Ecto neural progenitor cell (in vitro differentiated cells): ENCODE measurements at regions not wholly inside any gene's neighbourhood (a gene's known extent, or its start where the extent isn't known, plus 50 kb on each side); places are given as distances from the start of the nearest gene placed in this dataset.
A peak's percentile ranks its signal among the peaks of the same experiment; 100 is the strongest.

ENCODE experiments used
- DNase-seq: peaks from one replicate; pipeline ENCODE4 v3.0.0-alpha.2; 2018; ENCODE audit warnings: low spot score

DNA sequence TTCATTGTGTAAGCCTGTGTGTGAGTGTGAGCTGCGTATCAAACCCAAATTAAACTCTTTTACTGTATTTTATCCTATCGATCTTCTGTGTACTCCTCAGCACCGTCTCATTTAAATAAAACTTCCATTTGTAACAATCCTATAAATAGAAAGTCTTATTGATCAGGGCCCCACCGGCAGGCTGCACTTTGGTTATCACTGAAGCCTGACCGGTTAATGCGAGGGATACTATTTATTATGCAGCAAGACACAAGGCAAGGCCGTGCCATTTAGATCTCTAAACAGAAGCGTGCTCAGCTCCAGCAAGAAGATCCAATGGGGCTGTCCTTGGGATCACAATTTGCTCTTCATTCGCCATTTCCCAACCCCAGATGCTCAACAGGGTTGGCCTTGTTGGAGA lies 252.6 kb upstream of the TSHZ3 start:
- DNase-seq, result no peak

DNA sequence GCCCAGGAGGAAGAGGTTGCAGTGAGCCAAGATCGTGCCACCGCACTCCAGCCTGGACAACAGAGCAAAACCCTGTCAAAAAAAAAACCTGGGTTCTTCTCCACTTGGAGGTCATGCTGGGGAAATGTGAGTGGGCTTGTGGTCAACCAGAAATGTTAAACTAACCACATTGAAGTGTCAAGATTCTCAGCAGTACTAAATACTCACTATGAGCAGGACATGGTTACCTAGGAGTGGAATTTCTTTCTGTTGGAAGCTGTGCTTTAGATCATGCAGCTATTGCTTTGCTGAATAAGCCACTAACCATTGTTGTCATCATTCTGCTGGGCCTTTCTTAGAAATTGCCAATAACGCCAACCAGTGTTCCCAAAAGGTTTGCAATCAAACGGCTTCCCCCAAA lies 253.3 kb upstream of the TSHZ3 start:
- no peak for DNase-seq

DNA sequence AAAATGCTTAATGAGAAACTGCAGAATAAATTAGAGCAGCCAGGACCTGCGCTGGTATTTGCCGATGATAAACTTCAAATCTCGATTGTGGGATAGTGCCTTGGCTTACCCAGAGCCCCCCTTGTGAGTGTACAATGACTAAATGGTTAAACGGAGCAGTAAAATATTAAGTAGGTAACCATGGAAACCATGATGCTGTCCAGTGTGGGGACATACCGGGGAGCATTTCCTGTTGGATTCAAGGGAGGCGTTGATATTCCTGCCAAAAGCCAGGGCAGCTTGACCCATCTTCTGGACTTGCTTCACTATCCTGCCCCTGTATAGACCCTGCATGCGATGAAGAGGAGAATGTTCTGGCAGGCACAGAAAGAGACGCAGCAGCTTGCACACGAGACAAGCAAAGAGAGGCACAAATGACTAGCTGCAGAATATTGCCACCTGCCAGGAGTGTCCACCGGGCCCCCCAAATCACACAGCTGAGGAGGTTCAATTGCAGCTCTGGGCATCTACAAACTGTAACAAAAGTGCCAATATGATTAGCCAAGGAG lies 255.3 kb upstream of the TSHZ3 start:
- no peak for DNase-seq

DNA sequence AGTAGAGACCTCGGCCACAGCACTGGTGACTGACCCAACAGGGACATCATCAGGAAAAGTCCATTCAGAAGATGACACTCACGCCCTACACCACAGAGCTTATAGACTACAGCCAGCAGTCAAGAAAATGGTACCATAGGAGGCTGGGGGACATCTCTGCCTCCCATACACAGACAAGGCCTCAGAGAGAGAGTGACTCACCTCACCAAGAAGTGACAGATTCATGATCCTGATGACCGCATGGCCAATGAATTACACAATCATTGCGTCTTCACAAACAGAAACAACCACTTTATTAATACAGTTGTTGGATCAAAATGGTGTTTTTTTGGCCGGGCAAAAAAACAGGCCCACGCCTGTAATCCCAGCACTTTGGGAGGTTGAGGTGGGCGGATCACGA lies 260.8 kb upstream of the TSHZ3 start:
- DNase-seq, result no peak

DNA sequence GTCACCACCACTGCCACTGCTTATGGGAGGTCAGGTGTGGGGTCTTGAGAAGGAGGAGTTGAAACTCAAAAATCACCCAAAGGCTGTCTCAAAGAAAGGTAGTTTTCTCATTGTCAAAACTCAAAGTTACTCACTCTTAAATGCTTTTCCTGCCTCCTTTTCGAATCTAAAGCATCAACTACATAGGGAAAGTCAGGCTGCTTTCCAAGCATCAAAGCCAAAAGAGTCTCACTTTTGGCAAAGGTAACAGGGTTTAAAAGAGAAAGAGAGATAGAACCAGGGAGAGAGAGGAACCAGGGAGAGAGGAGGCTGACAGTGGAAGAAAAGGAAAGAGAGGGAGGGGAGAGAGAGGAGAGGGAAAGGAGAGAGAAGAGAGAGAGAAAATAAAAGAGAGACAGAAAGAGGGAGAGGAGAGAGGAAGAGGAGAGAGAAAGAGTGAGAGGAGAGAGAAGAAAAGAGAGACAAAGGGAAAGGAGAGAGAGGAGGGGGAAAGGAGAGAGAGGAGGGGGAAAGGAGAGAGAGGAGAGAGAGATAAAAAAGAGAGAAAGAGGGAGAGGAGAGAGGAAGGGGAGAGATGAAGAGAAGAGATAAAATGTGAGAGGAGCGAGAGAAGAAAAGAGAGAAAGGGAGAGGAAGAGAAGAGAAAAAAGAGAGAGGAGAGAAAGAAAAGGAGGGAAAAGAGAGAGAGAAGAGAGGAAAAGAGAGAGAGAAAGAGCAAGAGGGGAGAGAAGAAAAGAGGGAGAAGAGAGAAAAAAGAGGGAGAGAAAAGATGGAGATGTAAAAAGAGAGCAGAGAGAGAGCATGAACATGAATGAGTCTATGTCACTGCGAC lies 262.0 kb upstream of the TSHZ3 start:
- DNase-seq, result no peak

DNA sequence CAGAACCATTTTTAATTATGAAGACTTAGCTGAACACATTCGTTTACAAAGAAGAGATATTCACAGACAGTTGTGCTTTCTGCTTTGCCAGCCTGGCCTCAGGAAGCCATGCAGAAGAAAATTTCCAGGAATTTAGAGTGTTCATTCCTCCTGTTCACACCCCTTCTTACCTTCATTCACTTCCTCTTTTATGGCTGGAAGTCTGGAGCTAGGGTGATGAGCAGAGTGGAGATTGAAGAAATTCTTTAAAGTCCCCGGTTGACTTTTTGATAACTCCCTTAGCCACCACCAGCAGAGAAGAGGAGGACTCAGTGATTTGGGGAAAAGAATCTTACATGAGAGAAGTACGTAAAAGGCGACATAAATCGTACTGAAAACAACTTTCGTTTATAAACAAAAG lies 263.6 kb upstream of the TSHZ3 start:
- DNase-seq, result no peak

DNA sequence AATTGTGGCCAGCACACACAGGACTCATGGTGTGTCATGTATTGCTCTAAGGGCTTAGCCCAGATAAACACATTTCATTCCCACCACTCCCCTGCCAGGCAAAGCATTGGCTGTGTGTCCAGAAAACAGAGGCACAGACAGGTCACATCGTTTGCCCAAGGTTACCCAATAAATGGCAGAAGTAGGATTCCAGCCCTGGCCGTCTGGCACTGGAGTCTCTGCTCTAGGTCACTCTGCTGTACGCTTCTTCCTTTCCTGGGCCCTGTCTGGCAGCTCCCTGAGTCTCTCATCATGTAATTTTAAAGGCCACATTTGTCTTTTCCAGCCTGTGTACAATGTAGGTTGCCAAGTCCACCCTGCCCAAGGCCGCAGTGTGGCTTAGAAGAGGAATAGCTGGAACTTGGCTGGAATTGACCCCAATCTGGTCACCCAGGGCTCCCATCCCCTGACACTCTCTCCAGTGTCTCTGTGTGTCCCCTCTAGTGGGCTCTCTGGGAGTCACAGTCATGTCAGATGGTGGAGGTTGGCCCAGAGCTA lies 264.5 kb upstream of the TSHZ3 start:
- no peak for DNase-seq

DNA sequence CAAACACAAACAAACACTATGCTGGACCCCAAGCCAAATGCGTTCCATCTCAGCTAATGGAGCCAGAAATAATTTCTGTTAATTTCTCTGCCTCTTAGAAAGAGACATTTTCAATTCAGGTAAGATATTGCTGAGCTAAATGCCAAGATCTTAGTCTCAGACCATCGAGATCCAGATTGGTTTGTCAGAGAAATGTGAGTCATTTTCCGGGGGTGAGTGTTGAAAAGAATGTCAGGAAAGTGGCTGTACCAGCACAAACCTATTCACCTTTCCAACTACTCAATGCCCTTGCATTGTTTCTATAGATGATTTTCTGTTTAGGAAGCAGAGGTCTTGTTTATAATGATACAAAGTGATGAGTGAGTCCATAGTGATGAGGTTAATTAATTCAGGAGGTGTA lies 266.8 kb upstream of the TSHZ3 start:
- no peak for DNase-seq

DNA sequence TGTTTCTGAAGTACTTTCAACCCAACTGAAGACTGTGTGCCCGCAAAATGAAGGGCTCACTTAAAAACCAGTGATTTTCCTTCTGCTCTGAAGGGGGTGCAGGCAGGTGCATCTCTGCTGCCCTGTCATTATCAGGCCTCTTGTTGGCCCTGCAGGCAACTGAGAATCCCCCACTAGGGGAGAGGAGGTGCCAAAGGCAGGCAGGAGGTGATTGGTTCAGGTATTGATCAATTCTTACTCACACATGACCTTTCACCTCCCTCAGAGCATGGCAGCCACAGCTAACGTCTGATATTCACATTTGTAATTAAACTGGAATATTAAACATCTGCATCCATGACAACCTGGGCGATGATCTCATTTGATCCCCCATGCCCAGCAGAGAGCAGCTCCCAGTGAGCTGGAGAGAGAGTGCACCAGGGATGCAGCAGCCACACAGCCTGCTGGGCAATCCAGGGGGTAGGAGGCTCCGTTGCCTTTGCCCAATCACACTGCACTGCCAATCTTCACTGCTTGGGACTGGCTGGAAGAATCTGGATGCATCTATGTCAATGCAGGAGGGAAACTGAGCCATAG lies 267.9 kb upstream of the TSHZ3 start:
- DNase-seq, result no peak

DNA sequence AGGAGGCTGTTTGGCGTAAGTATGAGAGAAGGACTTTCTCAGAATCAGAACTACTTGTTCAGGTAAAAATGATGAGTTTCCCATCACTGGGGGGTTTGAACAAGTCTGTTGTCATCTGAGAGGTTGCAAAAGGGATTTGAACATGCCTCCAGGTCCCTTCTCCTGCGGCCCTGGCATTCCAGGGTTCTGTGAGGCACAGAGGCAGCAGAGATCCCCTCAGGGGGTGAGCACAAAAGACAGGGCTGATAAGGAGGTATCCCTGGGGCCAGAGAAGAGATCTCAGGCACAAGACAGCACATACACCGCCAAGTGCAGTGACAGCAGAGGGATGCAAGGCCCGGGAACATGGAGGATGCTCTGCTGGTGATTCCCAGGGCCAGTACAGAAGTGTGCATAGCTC lies 275.8 kb upstream of the TSHZ3 start:
- DNase-seq, result no peak

DNA sequence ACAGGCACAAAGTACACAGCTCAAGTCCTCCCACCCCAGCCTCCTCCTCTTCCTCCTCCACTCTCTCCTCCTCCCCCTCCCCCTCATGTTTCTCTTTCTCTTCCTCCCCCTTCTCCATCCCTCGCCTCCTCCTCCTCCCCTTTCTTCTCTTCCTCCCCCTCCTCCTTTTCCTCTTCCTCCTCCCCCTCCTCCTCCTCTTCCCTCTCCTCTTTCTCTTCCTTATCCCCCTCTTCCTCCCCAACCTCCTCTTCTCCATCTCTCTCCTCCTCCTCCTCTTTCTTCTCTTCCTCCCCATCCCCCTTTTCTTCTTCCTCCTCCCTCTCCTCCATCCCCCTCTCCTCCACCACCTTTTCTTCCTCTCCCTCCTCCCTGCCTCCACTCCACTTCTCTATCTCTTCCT lies 276.3 kb upstream of the TSHZ3 start:
- no peak for DNase-seq

DNA sequence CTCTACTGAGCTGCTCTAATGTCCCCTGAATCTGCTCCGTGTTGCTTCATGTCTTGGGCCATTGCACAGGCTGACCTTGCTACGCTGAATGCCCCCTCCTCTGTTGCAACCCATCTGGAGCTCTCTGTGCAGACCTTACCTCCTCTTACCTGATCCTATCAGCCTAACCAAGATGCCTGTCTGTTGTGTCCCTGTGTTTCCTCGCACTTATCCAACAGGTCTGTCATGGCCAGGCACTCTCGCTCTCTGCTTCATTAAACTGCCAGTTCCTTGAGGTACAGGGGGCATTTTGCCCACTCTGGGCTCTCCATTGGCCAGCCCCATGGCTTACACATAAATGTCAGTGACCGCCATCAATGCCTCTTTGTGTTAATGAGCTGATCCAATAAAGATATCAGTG lies 277.7 kb upstream of the TSHZ3 start:
- DNase-seq, result no peak

DNA sequence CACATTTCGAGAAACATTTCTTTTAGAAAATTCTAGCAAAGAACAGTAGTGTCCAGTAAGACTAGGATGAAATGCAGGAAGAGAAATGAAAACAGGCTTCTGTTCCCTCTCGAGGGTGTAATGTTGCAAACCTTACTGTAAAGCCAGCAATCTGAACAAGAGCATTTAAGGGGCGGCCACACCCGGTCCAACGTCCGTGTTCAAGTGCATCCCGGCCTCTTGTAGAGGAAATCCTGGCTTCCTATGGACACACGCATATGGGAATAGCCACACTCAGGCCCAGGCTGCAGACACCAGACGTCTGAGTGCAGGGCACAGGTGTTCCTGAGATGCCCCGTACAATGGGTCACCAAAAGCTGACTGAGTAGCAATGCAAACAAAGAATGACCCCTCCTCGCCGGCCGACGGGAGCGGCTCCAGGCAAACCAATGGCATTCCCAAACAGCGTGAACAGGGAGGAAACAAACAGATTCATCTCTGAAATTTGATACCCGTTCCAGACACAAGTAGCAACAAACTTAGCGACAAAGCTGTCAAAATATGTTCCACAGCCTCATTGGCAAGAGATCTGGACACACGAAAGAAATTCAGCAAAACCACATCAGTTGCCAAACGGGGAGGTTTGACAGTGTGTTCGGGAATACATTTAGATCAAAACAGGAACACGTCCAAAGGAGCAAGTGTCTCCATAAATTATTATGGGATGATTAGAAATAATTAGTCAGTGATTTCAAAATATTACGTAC lies 278.6 kb upstream of the TSHZ3 start:
- no peak for DNase-seq

DNA sequence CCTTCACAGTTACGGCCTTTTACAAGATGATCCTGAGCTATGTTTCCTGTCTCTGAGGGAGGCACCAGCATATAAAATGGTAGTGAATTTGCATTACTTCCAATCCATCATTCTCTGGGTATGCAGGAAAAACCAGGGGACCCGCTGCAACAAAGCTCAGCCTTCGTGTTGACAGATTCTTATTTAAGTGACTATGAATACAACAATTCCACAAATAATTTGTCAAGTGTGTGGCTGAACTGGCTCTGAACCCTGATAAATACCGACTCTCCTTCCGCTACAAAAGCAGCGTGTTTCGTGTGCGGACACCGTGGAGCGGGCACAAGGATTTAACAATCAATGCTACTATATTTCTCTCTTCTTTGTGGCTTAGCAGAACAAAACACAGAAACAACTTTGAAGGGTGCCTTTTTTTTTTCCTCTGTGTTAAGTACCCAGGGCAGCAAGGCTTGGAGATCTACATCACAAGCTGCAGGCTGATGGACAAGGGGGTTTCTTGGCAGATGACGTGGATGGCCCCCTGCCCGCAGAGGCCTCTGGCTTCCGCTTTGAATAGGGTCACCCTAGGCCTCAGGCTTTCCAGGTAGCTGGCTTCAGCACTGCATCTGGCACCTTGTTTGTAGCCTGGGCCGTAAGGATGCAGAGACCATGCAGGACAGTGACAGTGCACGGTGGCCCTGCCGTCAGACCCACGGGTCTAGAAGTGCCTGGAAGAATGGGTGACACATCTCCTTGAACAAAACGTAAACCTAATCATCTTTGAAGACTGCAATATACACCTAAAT lies 280.5 kb upstream of the TSHZ3 start:
- no peak for DNase-seq

DNA sequence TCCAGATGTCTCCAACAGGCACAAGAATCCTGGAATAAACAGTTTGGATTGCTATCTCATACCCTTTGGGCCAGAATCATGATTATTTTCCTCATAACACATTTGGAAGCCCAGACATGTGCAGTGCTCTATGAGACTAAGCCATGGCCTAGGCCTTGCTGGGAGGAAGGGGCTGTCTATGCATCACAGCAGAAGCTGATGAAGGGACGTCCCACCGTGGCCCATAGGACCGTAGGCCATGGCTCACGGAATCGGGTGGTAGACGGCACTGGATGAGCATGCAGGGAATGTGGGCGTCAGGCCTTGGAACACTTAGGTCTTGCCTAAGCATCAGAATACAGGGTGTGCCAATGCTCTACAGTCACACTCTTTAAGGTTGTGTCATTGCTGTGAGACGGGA lies 283.8 kb upstream of the TSHZ3 start:
- no peak for DNase-seq

DNA sequence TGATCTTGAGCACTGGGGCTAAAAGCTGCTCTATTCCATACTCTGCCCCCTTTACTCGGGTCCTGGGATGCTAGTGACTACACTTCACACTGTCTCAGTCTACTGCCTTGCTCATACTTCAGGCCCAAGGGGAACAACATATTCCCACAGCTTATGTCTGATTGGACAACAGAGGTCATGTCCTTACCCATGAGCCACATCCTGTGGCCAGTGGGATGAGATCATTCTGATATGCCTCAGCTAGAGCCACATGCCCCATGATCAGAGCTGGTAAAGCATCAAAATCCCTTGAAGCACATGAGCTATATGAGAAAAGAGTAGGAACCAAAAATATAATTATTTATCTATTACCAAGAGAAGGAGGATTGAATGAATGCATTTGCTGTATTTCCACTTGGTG lies 290.1 kb upstream of the TSHZ3 start:
- no peak for DNase-seq

DNA sequence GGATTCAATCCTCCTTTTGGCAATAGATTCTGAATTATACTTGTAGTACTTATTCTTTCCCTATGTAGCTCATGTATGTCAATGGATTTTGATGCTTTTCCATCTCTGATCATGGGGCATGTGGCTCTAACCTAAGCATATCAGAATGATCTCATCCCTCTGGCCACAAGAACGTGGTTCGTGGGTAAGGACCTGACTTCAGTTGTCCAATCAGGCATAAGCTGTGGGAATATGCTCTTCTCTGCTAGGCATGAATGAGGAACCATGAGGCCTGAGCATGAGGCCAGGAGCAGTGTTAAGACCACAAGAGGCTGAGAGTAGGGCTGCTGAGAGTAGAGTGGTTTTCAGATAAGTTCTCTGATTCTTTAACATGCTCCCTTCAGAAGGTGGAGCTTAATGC lies 292.4 kb upstream of the TSHZ3 start:
- no peak for DNase-seq

DNA sequence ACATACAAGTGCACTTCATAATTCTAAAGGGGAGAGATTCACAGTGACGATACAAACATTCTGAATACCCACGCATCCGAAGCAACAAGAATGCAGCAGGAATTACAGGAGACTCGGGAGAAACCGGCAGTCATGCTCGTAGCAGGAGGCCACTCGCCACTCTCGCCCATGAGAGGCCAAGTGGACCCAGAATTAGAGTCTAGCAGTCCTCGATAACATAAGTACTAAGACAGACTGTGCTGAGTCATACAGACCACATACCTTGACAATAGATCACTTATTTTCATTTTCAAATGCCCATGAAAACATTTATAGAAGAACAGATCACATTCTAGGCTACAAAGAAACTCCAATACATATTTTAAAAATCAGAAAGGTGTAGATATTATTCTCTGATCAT lies 299.1 kb upstream of the TSHZ3 start:
- no peak for DNase-seq

DNA sequence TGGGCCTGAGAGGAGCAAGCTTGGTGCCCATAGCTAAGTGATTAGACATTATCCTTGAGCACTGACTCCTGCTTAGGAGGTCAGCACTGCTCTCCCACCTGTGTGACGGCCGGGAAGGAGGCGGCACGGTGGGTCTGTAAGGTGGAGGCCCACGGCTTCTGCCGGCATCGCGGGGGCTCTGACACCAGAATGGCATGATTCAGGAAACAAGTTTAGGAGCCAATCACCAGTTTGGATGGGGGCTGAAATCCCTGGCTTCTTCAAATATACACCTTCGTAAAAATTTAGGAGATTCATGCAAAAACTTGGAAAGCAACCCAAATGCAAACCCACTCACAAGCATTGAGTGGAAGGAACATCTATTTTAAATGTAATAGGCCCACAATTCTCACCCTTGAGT lies 307.3 kb upstream of the TSHZ3 start:
- no peak for DNase-seq

DNA sequence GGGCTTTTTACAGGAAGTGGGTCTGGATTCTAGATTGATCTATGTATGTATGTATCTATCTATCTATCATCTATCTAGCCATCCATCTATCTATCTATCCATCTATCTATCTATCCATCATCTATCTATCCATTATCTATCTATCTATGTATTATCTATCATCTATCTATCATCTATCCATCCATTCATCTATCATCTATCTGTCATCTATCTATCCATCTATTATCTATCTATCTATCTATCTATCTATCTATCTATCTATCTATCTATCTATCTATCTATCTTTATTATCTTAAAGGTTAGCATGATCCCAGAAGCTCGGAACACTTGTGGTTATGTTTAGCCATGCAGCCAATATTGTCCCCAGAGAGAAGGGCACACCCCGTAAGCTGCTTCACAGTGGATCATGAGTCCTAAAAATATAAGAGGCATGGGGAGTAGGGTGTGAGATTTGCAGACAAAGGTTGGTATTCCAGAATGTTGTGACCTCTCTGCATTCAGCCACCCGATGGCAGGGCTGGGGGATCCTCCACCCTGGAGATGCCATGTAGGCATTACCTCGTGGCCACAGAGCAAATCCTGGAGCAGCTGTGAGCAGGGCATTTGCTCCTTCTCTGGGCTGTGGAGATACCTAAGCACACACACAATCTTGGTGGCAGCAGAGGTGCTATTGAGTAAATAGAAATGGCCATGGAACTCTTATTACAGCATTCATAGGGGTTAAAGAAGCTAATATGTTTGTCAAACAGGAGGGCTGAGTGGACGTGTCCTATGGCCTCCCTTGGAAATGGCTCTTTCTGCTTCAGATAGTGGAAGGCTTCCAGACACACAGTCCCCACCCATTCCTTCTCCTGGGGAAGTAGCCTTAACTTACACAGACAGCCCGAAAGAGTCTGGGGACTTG lies 310.0 kb upstream of the TSHZ3 start:
- peak; percentile 18 for DNase-seq

DNA sequence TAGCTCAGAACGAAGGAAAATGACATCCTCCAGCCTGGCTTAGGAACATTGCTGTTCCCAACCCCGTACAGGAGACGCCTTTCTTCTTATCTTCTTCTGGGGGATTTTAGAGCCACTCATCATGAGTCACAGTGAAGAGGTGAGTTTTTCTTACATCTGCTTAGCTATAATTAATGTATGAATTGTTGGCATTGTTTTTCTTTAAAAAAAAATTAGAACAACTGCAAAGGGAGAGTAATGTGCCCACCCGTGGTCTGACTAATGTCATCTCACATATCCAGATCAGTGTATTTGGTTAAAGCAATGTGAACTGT lies 310.6 kb upstream of the TSHZ3 start:
- DNase-seq, result no peak
